B cell (primary cell): ENCODE measurements at regions not wholly inside any gene's neighbourhood (a gene's known extent, or its start where the extent isn't known, plus 50 kb on each side); places are given as distances from the start of the nearest gene placed in this dataset.
"Not testable (repeated sequence)": the region's sequence is repeated elsewhere in the genome, so short reads cannot be mapped to it uniquely, and the experiment has no call there.

Experiments used
- EZH2 ChIP-seq: IDR thresholded peaks from 2 replicates; pipeline ENCODE4 v1.6.1; 2012; ENCODE audit warnings: borderline replicate concordance, low read depth, mild to moderate bottlenecking, moderate library complexity, low read length; ENCODE audit not compliant: insufficient read depth, poor library complexity, severe bottlenecking
- TF ChIP-seq, protein P1 (sequence below): fragments of 200-600 bp; IDR thresholded peaks from one replicate; pipeline ENCODE4 v1.8.0; 2022; ENCODE audit warnings: antibody characterized with exemption, mild to moderate bottlenecking

DNA sequence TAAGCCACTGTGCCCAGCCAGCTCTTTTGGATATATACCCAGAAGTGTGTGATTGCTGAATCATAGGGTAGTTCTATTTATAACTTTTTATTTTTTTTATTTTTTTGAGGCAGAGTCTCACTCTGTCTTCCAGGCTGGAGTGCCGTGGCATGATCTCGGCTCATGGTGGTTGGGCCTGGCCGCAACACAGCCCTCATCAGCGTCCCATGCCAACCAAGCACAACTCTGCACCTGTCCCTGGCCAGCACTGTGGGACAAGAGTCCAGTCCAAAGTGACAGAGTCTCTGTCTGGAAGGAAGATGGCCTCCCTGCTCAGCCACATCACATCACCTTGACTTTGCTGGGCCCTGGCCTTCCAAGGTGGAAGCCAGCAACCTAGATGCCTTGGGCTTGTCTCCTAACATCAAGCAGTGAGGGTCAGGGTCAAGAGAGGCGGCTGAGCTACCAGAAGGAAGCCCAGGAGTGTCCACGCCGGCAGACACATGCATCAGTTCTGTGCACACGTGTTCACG, 60.2 kb upstream of the METTL9 start:
- TF ChIP-seq EZH2 = not testable (repeated sequence)
- TF ChIP-seq, protein P1, sequence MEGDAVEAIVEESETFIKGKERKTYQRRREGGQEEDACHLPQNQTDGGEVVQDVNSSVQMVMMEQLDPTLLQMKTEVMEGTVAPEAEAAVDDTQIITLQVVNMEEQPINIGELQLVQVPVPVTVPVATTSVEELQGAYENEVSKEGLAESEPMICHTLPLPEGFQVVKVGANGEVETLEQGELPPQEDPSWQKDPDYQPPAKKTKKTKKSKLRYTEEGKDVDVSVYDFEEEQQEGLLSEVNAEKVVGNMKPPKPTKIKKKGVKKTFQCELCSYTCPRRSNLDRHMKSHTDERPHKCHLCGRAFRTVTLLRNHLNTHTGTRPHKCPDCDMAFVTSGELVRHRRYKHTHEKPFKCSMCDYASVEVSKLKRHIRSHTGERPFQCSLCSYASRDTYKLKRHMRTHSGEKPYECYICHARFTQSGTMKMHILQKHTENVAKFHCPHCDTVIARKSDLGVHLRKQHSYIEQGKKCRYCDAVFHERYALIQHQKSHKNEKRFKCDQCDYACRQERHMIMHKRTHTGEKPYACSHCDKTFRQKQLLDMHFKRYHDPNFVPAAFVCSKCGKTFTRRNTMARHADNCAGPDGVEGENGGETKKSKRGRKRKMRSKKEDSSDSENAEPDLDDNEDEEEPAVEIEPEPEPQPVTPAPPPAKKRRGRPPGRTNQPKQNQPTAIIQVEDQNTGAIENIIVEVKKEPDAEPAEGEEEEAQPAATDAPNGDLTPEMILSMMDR = not testable (repeated sequence)
